GM13977 (cell line): ENCODE measurements at regions not wholly inside any gene's neighbourhood (a gene's known extent, or its start where the extent isn't known, plus 50 kb on each side); places are given as distances from the start of the nearest gene placed in this dataset.
A peak's percentile ranks its signal among the peaks of the same experiment; 100 is the strongest.
"Not testable (repeated sequence)": the region's sequence is repeated elsewhere in the genome, so short reads cannot be mapped to it uniquely, and the experiment has no call there.

Experiments used
- DNase-seq: peaks from one replicate; pipeline ENCODE4 v3.0.0; 2012; ENCODE audit warnings: low spot score
- CTCF ChIP-seq: IDR thresholded peaks from 2 replicates; pipeline ENCODE4 v1.5.1; 2012; ENCODE audit warnings: mild to moderate bottlenecking, control low read depth; ENCODE audit not compliant: insufficient read depth; ENCODE audit errors: extremely low read depth, missing control alignments
- in situ Hi-C: fragments of 300-500 bp; cut with MboI; formaldehyde crosslinking; loops from one replicate; pipeline ENCODE4 v1.12.0; 2022; ENCODE audit warnings: low sequenced_read_pairs, low pct_unique_long_range_greater_than_20kb, mixed read lengths, inconsistent platforms; ENCODE audit not compliant: unreplicated experiment

GRCh38 chr11:67881836-67882235 is 122.1 kb downstream of the UNC93B1 start:
- DNase-seq, in situ Hi-C loops: not testable (repeated sequence)

GRCh38 chr11:67880594-67881196 is 123.2 kb downstream of the UNC93B1 start:
- DNase-seq, in situ Hi-C loops: not testable (repeated sequence)

GRCh38 chr11:67878666-67879065 is 125.2 kb downstream of the UNC93B1 start:
- in situ Hi-C loops, DNase-seq: not testable (repeated sequence)

GRCh38 chr11:67877316-67877715 is 126.6 kb downstream of the UNC93B1 start:
- DNase-seq, in situ Hi-C loops: not testable (repeated sequence)

GRCh38 chr11:67873223-67873622 is 130.7 kb downstream of the UNC93B1 start:
- in situ Hi-C loops = loop anchor here (25.0 kb wide), 1 partner anchor 89 kb away; no protein-coding TSS in a partner anchor

GRCh38 chr11:67871168-67871567 is 132.7 kb downstream of the UNC93B1 start:
- DNase-seq = not testable (repeated sequence)
- in situ Hi-C loops = loop anchor here (25.0 kb wide), 1 partner anchor 91 kb away; no protein-coding TSS in a partner anchor

More at GRCh38 chr11:67873223-67873622, 130.7 kb downstream of the UNC93B1 start:
- not testable (repeated sequence) for DNase-seq

GRCh38 chr11:67862896-67863295 is 141.0 kb downstream of the UNC93B1 start:
- in situ Hi-C loops = loop anchor here (25.0 kb wide), 1 partner anchor 99 kb away; no protein-coding TSS in a partner anchor
- not testable (repeated sequence) for DNase-seq

GRCh38 chr11:67859513-67860161 is 144.3 kb downstream of the UNC93B1 start:
- peak; percentile 24 for TF ChIP-seq CTCF
- in situ Hi-C loops = loop anchor here (25.0 kb wide), 1 partner anchor 103 kb away; no protein-coding TSS in a partner anchor
- DNase-seq = not testable (repeated sequence)

GRCh38 chr11:67850747-67851146 is 153.2 kb downstream of the UNC93B1 start:
- not testable (repeated sequence) for DNase-seq
- in situ Hi-C loops = loop anchor here (25.0 kb wide), 1 partner anchor 112 kb away; no protein-coding TSS in a partner anchor

GRCh38 chr11:67849766-67850165 is 154.1 kb downstream of the UNC93B1 start:
- DNase-seq = not testable (repeated sequence)
- in situ Hi-C loops = loop anchor here (25.0 kb wide), 1 partner anchor 113 kb away; no protein-coding TSS in a partner anchor

GRCh38 chr11:67847896-67848875 is 155.7 kb downstream of the UNC93B1 start:
- DNase-seq, in situ Hi-C loops: not testable (repeated sequence)

GRCh38 chr11:67846303-67846702 is 157.6 kb downstream of the UNC93B1 start:
- in situ Hi-C loops, DNase-seq: not testable (repeated sequence)

More at GRCh38 chr11:67847896-67848875, 155.7 kb downstream of the UNC93B1 start:
- peak; percentile 17 for TF ChIP-seq CTCF

GRCh38 chr11:67845296-67845695 is 158.6 kb downstream of the UNC93B1 start:
- in situ Hi-C loops, DNase-seq: not testable (repeated sequence)

- DNase-seq, in situ Hi-C loops: not testable (repeated sequence)
These were observed 163.3 kb downstream of the UNC93B1 start for GRCh38 chr11:67840599-67840998.

GRCh38 chr11:67830152-67830551 is 155.7 kb upstream of the ALDH3B2 start:
- DNase-seq, in situ Hi-C loops: not testable (repeated sequence)
